ENCODE measurements at regions not wholly inside any gene's neighbourhood (a gene's known extent, or its start where the extent isn't known, plus 50 kb on each side); places are given as distances from the start of the nearest gene placed in this dataset.

DNA sequence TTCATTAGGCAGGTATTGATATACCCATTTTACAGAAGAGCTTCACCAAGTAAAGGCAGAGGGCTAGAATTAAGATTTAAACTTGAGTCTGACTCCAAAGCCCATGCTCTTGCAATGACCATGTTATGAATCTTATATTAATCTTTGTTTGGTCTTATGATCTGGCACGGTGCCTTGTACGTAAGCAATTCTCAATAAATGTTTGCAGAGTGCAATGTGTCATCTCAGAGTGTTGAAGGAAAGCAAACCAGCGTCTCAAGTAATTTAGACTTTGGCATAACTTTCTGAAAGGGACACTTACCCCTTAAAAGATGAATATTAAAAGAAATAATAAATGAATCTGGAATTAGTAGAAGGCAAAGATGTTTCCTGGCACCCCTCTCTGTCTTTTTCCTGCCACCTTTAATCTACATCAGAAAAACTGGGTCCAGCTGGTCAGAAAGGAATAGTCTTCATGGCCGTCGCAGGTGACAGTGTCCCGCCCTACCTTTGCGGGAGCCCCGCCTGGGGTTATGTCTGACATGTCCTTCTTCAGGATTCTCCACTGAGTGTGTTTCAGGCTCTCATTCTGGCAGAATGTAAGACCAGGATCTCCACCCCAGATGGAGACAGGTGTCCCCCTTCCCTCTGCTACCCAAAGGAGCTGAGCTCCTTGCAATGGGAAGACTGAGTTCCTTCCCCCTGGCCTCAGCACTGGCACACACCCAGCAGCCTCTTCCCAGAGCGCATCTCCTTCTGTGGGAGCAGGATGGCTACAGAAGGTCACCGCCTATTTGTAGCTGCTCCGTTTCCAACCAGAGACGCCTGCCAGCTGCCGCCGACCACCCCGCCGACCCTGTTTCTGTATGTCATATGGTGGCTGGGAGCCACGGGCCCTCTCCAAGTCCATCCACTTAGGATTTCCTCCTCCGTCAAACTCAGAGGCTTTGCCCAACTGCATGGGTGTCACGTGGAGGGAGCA lies 266.3 kb upstream of the ECI2 start:
- 80% methylated on average over 18 of the region's 19 CpGs for WGBS (ENCODE audit: insufficient coverage)
- TF ChIP-seq, protein P1, sequence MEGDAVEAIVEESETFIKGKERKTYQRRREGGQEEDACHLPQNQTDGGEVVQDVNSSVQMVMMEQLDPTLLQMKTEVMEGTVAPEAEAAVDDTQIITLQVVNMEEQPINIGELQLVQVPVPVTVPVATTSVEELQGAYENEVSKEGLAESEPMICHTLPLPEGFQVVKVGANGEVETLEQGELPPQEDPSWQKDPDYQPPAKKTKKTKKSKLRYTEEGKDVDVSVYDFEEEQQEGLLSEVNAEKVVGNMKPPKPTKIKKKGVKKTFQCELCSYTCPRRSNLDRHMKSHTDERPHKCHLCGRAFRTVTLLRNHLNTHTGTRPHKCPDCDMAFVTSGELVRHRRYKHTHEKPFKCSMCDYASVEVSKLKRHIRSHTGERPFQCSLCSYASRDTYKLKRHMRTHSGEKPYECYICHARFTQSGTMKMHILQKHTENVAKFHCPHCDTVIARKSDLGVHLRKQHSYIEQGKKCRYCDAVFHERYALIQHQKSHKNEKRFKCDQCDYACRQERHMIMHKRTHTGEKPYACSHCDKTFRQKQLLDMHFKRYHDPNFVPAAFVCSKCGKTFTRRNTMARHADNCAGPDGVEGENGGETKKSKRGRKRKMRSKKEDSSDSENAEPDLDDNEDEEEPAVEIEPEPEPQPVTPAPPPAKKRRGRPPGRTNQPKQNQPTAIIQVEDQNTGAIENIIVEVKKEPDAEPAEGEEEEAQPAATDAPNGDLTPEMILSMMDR (IDR thresholded peaks at IDR 0.05): no peak
- no peaks in the 10 kb centered on the region for H3K9me3 Mint-ChIP-seq
- H3K27me3 Mint-ChIP-seq (ENCODE audit: low read depth in 2 of 2): peaks cover 15 to 37% of the 10 kb centered on the region in 2 donors
- Histone ChIP-seq H3K27me3 (ENCODE audit: control insufficient read depth, insufficient read depth, low read length) (no peaks in the 10 kb centered on the region), H3K4me1 (ENCODE audit: control insufficient read depth, insufficient read depth, low read length) (no peaks in the 10 kb centered on the region), H3K36me3 (ENCODE audit: control insufficient read depth, insufficient read depth, low read length) (no peaks in the 10 kb centered on the region), H3K27ac (ENCODE audit: low read length) (no peak overlapping the region), H3K4me3 (ENCODE audit: low read length) (no peak overlapping the region), H3K9me3 (ENCODE audit: control insufficient read depth, insufficient read depth, low read length) (no peaks in the 10 kb centered on the region)
- no peaks in the 10 kb centered on the region for H3K36me3 Mint-ChIP-seq
- H3K4me1 Mint-ChIP-seq: no peaks in the 10 kb centered on the region
- H3K27ac Mint-ChIP-seq: no peak overlapping the region
- no peak overlapping the region for H3K4me3 Mint-ChIP-seq
- DNase-seq (no peak), ATAC-seq (no peak)
- intact Hi-C loops (cut with micrococcal nuclease): no loop called here

DNA sequence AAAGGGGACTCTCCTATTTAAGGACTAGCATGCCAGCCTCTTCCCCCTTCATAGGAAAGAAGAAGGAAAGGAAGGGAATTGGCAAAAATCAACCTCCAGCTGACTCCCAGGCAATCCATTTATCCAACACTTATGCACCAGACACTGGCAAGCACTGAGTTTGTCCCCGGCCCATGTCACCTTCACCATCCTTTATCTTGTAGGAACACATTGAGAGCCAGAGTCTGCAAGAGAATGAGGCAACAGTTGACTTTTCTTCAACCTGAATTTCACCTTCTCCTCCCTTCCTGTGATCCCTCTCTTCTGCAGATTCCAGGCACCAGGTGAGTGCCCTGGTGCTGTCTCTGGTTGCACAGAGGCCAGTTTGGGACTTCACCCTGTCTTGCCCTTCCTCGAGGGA lies 264.3 kb upstream of the ECI2 start:
- no peaks in the 10 kb centered on the region for H3K4me1 ChIP-seq (ENCODE audit: control insufficient read depth, insufficient read depth, low read length)
- H3K4me3 ChIP-seq (ENCODE audit: low read length): no peak overlapping the region
- intact Hi-C loops (cut with micrococcal nuclease): no loop called here
- H3K4me3 Mint-ChIP-seq: no peak overlapping the region
- no peaks in the 10 kb centered on the region for H3K9me3 ChIP-seq (ENCODE audit: control insufficient read depth, insufficient read depth, low read length)
- H3K9me3 Mint-ChIP-seq: no peaks in the 10 kb centered on the region
- no peak for DNase-seq
- TF ChIP-seq, protein P1 (IDR thresholded peaks at IDR 0.05): no peak
- no peaks in the 10 kb centered on the region for H3K4me1 Mint-ChIP-seq
- no peaks in the 10 kb centered on the region for H3K36me3 ChIP-seq (ENCODE audit: control insufficient read depth, insufficient read depth, low read length)
- ATAC-seq: no peak
- peaks cover 16 to 51% of the 10 kb centered on the region in 2 donors for H3K27me3 Mint-ChIP-seq (ENCODE audit: low read depth in 2 of 2)
- WGBS (ENCODE audit: insufficient coverage): 91% methylated on average over 2 of the region's 2 CpGs
- no peaks in the 10 kb centered on the region for H3K27me3 ChIP-seq (ENCODE audit: control insufficient read depth, insufficient read depth, low read length)
- H3K27ac ChIP-seq (ENCODE audit: low read length): no peak overlapping the region
- H3K36me3 Mint-ChIP-seq: no peaks in the 10 kb centered on the region
- H3K27ac Mint-ChIP-seq: no peak overlapping the region

DNA sequence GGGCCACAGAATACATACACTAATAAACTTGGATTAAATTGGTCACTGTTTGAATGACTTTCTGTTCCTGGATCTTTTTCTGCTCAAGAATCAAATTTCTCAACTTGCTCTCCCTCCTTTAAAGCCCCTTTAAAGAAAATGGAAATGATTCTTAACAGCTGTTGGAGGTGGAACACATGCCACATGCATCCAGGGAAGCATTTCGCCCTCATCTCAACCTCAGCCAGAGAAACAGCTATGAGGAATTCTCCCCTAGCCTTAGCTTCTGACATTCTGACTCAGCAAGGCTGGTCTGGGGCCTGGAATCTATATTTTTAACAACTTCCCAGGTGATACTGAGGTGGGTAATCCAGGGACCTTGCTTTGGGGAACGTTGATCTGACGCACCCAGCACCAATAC lies 263.4 kb upstream of the ECI2 start:
- ATAC-seq (no peak), DNase-seq (no peak)
- H3K4me3 Mint-ChIP-seq: no peak overlapping the region
- H3K36me3 Mint-ChIP-seq: no peaks in the 10 kb centered on the region
- H3K4me3 ChIP-seq (ENCODE audit: low read length): no peak overlapping the region
- no peaks in the 10 kb centered on the region for H3K4me1 Mint-ChIP-seq
- no peaks in the 10 kb centered on the region for H3K4me1 ChIP-seq (ENCODE audit: control insufficient read depth, insufficient read depth, low read length)
- H3K27me3 Mint-ChIP-seq (ENCODE audit: low read depth in 2 of 2): peaks cover 18 to 52% of the 10 kb centered on the region in 2 donors
- TF ChIP-seq, protein P1 (IDR thresholded peaks at IDR 0.05): no peak
- no peak overlapping the region for H3K27ac ChIP-seq (ENCODE audit: low read length)
- 86% methylated on average over 3 of the region's 3 CpGs for WGBS (ENCODE audit: insufficient coverage)
- H3K27ac Mint-ChIP-seq: no peak overlapping the region
- H3K36me3 ChIP-seq (ENCODE audit: control insufficient read depth, insufficient read depth, low read length): no peaks in the 10 kb centered on the region
- no peaks in the 10 kb centered on the region for H3K9me3 ChIP-seq (ENCODE audit: control insufficient read depth, insufficient read depth, low read length)
- no peaks in the 10 kb centered on the region for H3K27me3 ChIP-seq (ENCODE audit: control insufficient read depth, insufficient read depth, low read length)
- intact Hi-C loops (cut with micrococcal nuclease): no loop called here
- no peaks in the 10 kb centered on the region for H3K9me3 Mint-ChIP-seq
